HG03571 (cell line): ENCODE measurements at regions not wholly inside any gene's neighbourhood (a gene's known extent, or its start where the extent isn't known, plus 50 kb on each side); places are given as distances from the start of the nearest gene placed in this dataset.
"Not testable (repeated sequence)": the region's sequence is repeated elsewhere in the genome, so short reads cannot be mapped to it uniquely, and the experiment has no call there.

Source experiments
- ATAC-seq: cut with Tn5 transposase; IDR thresholded peaks from one replicate; pipeline ENCODE4 v1.9.1; 2021; ENCODE audit not compliant: unreplicated experiment

DNA sequence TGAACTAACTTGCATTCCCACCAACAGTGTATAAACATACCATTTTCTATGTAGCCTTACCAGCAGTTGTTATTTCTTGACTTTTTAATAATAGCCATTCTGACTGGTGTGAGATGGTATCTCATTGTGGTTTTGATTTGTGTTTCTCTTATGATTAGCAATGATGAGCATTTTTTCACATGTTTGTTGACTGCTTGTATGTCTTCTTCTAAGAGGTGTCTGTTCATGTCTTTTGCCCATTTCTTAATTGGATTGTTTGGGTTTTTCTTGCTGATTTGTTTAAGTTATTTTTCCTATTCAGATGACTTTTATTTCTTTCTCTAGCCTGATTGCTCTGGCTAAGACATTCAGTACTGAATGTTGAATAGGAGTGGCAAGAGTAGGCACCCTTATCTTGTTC lies 230.3 kb downstream of the DAD1 start:
- no peak for ATAC-seq

DNA sequence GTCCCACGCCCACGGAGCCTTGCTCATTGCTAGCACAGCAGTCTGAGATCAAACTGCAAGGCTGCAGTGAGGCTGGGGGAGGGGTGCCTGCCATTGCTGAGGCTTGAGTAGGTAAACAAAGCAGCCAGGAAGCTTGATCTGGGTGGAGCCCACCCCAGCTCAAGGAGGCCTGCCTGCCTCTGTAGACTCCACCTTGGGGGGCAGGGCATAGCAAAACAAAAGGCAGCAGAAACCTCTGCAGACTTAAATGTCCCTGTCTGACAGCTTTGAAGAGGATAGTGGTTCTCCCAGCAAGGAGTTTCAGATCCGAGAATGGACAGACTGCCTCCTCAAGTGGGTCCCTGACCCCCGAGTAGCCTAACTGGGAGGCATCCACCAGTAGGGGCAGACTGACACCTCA lies 239.7 kb downstream of the DAD1 start:
- ATAC-seq: not testable (repeated sequence)

DNA sequence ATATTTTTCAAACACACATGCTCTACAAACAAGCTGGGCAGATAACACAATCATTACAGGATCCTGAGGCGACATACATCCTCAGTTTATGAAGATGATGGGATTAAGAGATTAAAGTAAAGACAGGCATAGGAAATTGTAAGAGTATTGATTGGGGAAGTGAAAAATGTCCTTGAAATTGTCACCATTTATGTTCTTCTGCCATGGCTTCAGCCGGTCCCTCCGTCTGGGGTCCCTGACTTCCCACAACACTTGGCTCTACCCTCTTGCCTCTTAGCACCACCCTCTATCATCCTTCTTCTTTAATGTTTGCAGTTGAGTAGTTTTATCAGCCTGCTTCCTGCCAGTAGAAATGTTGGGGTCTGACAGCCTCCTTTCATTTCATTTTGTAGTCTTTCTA lies 244.4 kb downstream of the DAD1 start:
- ATAC-seq: no peak

DNA sequence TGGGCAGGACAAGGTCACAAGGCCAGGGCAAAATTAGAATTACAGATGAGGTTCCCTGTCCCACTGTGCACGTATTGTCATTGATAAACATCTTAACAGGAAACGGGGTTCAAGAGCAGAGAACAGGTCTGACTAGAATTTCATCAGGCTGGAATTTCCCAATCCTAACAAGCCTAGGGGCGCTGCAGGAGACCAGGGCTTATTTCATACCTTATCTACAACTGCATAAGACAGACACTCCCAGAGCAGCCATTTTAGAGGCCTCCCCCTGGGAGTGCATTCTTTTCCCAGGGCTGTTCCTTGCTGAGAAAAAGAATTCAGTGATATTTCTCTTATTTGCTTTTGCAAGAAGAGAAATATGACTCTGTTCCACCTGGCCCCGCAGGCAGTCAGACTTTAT lies 244.8 kb downstream of the DAD1 start:
- not testable (repeated sequence) for ATAC-seq

DNA sequence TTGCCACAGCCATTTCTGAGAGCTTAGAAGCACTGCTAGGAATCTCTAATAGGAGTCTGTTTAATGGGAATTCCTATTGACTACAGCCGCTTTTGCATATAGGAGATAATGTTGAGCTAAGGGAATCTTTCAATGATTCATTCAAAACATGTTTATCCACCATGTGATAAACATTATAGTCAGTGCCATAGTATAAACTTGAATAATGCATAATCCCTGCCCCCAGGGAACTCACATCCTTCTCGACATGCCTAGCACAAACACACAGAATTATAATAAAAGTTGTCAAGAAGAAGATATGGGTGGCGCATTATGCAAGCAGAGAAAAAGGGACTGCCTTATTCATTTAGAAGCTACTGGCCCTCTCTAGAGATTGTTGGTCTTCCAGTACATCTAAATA lies 248.0 kb downstream of the DAD1 start:
- ATAC-seq: no peak

DNA sequence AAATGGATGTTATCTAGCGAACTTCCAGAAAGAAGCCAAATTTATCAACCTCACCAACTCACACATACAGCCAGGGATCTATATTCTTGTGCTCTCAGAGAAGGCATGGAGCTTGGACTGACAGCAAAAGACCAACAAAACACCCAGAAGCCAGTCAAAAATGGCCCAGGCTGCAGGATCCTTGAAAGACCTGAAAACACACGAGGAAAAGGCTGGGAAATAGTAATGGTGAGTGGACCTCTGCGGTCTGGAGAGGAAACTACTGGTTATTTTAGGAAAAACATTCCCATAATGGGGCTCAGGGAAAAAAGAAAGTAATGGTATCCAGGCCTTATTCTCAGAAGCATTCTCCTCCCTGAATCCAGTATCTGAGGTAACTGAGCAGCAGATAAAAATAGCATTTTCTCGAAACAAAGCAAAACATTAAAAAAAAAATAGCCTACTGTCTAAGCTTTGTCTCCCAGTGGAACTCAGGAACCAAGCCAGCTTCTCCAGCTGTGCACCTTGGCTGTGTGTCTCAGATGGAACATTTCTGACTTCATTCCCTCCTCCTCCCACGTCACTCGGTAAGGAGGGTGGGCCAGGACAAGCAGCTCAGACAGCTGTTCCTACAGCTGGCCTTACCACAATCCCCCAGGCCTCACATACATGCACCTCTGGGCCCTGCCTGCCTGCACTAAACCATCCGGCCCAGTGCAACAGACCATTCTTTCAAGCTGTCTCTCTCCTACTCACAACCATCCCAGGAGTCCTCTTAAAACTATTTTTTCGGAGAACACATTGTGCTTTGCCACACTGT lies 249.9 kb downstream of the DAD1 start:
- no peak for ATAC-seq

DNA sequence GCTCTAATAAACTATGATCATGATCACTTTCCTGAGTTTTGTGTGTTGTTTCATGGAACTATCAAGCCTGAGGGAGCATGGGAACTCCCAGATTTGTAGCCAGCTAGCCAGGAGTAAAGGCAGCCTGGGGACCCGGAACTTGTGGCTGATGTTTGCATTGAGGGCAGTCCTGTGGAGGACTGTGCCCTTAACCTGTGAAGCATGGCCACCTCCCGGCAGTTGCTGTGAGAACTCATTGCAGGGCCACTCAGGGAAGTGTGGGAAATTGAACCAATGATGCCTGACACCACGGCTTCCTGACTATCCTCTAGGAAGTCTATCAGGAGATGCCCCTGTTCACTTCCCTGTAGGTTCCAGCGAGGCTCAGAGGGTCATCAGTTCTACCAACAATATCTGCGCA lies 250.6 kb downstream of the DAD1 start:
- no peak for ATAC-seq

DNA sequence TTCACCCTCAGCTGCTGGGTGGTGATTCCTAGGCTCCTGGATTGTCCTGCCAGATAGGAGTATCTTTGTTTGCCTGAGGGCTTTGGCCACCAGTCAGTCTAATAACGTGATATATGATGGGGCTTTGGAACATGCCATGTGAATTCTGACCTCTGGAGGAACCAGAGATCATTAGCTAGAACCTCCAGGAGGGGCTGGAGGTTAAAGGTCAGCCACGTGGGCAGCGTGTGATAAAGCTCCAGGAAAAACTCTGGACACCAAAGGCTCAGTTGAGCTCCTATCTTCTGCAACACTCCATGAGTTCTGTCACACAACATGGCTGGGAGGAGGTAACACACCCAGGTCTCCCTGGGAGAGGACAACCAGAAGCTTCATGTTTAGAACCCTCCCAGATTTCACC lies 251.1 kb downstream of the DAD1 start:
- no peak for ATAC-seq

DNA sequence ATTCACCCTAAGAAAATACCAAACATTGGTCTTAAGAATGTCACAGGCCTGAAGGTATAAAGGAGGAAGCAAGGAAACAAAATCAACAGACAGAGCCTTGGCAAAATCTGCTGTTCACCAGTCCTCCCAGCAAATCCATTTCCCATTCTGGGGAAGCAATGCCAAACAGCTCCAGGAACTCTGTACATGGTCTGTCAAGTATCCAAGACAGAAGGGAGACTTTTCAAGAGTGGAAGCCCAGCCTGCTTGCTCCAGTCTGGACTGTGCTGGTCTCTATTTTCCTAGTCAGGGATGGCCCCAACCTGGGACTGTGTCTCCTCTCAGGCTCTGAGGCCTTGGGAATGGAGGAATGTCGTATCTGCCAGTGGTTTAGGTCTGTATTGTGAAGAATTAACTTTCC lies 251.5 kb downstream of the DAD1 start:
- no peak for ATAC-seq

DNA sequence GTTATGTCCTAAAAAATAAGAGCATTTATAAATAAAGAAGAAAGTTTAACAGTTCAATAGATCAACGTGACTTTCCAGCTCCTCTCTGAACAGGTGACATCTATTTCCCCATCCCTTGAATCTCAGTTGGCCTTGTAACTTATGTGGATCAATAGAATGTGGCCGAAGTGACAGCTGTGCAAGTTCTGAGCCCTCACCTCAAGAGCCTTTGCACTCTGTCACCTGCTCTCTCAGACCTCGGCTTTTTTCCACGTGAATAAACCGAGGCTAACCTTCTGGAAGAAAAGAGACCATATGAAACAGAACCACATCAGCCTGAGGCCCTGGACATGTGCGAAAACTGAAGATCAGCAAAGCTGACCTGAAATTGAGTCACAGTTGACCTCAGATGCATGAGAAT lies 253.0 kb downstream of the DAD1 start:
- no peak for ATAC-seq

DNA sequence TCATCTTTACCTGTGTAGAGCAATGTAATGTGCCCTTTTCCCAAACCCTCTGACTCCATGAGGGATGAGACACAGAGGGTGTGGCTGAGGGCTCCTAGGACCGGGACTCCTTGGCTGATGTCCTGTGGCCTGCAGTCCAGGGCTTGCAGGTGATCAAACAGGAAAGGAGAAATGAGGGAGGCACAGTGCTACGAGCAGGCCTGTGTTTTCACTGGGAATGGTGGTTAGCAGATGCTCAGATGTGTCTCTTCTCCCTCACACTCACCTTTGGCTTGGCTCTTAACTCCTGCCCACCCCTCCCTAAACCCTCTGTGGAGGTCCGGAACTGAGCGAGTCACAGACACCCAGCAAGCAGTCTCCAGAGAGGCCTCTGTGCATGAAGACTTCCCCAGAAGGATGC lies 254.4 kb downstream of the DAD1 start:
- ATAC-seq: no peak

DNA sequence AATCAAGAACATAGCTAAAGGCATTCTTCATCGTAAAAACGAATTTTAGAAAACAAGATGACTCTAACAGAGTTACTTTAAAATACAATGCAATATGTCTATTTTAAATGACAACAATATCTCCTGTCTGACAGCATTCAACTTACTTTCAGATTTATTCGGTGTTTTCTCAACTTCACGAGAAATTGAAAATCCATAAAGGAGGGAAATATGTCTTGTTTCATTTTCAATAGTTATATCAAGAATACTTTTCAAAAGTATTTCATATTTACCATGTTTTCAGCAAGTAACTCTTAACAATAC lies 254.8 kb downstream of the DAD1 start:
- no peak for ATAC-seq

DNA sequence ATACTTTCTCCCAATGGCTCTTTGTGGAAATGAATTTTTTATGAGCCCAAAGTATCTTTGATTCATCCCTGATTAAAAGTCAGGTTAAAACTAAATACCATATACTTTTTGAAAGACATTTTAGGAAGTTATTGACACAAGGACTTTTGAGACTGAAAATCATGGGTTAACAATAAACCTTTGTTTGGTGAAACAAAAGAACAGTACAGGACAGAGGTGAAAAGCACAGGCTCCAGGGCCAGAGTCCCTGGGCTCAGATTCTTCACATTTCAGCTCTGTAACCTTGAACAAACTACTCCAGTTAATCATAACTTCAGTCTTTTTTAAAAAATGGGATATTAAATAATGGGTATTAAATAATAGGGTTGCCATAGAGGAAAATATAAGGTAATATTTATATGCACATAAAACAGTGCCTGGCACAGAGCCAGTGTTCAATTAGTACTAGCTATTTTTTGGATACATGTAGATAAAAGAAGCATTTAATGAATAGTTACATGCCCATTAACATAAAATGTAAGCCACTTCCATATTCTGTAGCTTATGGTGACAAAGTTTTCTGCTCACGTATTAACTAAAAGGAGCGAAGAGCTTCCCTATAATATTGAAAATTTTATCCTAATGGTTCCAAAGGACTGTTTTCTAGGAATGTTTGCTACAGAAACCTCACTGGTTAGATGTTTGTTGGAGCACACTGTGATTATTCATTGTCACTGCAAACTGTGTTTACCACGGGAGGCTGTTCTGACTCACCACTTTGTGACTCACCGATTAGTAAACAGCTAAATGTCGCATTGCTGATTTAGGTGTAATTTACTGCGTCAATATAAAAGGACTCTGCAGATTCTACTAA lies 255.4 kb downstream of the DAD1 start:
- no peak for ATAC-seq

DNA sequence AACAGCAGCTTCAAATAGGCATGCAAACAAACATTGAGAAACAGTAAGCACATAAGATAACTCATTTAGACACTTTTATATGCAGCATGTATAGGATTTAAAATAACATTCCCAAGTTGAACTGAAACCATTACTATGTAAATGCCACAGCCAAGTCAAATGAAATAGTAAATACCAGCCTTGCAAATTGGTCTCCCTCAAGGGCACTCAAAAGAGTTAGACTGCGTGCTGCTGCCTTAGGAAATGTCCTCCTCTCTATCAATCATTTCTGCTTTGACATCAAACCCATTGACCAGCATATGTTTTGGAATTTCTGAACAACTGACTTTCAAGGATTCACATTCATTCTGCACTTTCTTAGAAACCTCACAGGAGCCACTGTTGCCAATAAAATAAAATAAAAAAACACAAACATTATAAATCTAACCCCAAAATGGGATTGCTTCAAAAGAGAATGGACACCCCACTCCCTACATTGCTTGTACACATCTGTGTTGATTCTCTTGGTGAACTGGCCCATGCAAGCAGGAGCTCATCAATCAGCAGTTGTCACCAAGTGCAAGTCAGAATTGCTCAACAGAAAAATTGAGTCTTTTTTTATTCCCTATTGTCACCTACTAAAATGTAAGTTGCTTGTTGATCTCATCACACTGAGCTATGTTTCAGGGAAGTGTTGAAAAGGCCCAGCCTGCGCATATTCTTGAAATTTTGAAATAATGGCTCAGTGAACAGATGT lies 256.2 kb downstream of the DAD1 start:
- no peak for ATAC-seq

DNA sequence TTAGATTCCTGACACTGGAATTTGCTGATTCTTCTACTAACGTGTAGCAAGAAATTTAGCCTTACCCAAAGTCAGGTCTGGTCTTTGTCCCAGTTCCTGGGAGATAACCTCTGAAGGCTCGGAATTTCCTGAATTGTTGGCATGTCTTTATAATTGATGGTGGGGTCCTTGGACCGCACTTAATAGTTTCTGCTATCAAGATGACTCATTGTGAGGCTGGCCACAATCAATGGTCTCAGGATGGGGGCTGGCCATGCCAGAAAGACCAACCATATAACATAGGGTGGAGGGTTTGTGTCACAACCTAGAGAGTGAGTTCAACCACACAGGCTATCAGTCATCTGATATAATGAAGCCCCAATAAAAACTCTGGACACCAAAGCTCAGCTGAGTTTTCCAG lies 259.7 kb downstream of the DAD1 start:
- ATAC-seq: no peak

DNA sequence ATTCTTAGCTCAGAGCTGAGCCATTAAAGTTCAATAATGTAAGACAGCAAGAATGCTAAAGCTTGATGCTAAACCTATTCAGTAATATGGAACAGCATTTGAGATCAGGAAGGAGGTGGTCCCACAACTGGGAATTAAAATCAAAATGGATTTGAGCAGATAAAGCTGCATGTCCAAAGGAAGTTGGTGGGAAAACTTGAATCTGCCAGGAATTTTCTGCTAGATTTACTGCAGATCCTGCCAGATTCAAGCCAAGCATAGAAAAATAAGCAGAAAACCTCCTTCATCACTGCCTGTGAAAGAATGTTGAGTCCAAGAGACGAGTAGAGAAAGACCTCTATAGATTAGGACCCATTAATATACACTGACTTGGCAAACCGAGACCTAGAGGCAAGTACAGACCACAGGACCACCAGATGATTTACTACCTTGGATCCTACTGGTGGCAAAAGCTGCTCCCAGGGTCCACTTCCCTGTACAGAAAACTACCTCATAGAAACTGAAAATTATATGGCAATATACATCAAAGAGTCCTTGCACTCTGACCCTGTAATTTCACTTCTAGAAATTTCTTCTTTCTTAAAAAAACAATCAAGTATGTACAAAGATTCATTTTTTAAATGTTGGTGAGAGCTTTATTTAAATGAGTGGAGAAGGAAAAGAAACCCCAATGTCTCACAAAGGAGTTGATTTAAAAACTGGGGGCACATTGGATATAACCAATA lies 263.2 kb downstream of the DAD1 start:
- no peak for ATAC-seq

DNA sequence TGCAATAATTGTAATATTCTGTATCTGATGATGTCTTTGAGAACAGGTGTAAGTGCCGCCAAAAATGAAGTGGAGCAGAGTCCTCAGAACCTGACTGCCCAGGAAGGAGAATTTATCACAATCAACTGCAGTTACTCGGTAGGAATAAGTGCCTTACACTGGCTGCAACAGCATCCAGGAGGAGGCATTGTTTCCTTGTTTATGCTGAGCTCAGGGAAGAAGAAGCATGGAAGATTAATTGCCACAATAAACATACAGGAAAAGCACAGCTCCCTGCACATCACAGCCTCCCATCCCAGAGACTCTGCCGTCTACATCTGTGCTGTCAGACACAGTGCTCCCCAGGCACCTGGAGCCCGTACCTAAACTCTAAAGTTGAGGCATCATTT lies 268.7 kb downstream of the DAD1 start:
- no peak for ATAC-seq

DNA sequence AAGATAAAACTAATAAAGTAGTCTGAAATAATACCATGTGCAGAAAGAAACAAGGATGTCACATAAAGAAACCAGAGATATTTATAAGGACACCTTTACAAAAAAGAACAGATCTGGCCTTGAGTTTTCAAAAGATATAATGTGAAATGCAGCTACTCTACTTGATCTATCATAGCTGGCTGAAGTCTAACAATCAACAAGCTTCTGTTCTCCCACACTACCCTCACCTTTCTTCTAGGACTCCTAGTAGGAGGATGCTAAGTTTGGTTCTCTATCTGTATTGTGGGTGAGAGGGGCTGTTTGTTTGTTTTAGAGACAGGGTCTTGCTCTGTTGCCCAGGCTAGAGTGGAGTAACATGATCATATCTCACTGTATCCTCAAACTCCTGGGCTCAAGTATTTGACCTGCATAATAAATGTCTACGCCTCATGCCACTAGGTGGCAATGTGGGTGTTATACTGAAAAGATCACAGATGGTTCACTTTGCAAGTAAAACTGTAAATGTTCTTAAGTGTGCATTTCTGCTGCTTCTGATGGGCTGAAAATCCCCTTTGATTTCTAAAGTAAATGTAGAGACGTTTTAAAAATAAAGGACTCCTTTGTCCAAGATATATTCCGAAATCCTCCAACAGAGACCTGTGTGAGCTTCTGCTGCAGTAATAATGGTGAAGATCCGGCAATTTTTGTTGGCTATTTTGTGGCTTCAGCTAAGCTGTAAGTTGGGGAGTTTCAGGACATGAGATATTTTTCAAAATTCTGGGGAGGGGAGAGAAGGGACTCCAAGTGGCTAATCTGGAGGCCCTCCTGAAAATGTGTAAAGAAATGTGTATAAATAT lies 269.3 kb downstream of the DAD1 start:
- ATAC-seq: no peak

DNA sequence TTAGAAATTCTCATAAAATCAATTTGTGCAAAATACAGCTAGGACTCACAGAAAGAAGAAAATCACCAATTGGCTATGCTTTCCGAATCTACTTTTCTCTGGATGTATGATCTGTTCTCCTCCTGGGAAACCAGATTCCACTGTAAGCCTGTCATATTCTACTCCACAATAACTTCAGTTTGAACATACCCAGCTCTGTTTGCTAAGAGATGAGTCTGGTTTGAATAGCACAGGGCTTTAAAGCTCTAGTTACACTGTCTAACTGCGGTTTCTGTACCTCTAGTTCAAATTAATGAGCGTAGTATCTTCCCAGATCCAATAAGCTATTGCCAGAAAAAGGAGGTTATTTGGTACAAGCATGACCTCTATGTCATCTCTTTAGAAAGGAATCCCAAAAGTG lies 270.1 kb downstream of the DAD1 start:
- no peak for ATAC-seq

DNA sequence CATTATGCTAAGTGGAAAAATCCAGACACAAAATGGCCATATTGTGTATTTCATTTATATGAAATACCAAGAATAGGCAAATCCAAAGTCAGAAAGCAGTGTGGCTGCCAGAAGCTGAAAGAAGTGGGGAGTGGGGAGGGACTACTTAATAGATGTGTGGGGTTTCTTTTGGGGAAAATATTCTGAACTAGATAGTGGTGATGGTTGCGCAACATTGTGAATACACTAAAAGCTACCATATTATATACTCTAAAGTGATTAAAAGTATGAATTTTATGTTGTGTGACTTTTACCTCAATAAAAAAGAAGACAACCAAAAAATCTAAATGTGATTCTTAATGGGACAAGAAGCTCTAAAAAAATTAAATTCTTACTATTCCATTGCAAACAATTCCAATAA lies 272.6 kb downstream of the DAD1 start:
- ATAC-seq: no peak
